Adrenal gland (tissue), 5 donors: ENCODE measurements at regions not wholly inside any gene's neighbourhood (a gene's known extent, or its start where the extent isn't known, plus 50 kb on each side); places are given as distances from the start of the nearest gene placed in this dataset.

ENCODE experiments used
- CTCF ChIP-seq, 6 experiments: fragments of 450-650 bp in 4 of 6; fragments of 200-600 bp in 2 of 6; sonication (generic) in 1 of 6; IDR thresholded peaks; 1 replicate in 5 of 6; 2 replicates in 1 of 6; pipeline versions ENCODE4 v1.5.1 to v1.8.0; 2016 to 2021; ENCODE audit warnings: antibody characterized with exemption in 6 of 6, mild to moderate bottlenecking in 2 of 6, moderate library complexity in 1 of 6
- POLR2A ChIP-seq, 2 donors: fragments of 450-650 bp; IDR thresholded peaks; one replicate each; pipeline ENCODE4 v1.6.1; 2017; ENCODE audit warnings: antibody characterized with exemption in 2 of 2, mild to moderate bottlenecking in 2 of 2, moderate library complexity in 1 of 2
- donor health status: DM: no; HTN: no; CAD: no.

GRCh38 chr9:135230386-135230765 is 142.9 kb downstream of the OLFM1 start:
- no peak for TF ChIP-seq POLR2A (IDR thresholded peaks at IDR 0.05)
- no peak for TF ChIP-seq CTCF (IDR thresholded peaks at IDR 0.05)
